ENCODE measurements at regions not wholly inside any gene's neighbourhood (a gene's known extent, or its start where the extent isn't known, plus 50 kb on each side); places are given as distances from the start of the nearest gene placed in this dataset.

DNA sequence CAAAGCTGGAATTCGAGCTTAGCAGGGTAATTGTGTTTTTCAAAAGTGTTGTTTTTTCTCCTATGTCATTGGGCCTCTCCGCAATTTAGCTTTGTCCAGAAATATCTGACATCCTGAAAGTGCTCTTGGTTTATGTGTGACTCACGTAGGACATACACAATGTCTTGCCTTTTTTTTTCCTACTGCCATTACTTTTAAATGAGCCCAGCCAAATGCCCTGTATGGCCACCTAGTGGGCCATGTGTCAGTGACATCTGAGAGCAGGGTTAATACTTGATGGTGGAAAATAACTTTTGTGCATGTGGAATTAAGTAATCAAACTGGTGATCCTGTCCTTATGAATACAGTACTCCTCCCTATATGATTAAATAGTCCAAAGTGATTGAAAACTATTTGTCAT lies 1411.1 kb upstream of the TENM3 start:
- Histone ChIP-seq H3K27ac (ENCODE audit: low read depth, low read length) (no peak overlapping the region), H3K4me2 (ENCODE audit: low read length) (no peak overlapping the region), H3K9me3 (ENCODE audit: control insufficient read depth in 1 of 2, insufficient read depth in 1 of 2, low read depth in 1 of 2, low read length in 2 of 2) (no peaks in the 10 kb centered on the region), H2AFZ (ENCODE audit: low read depth, low read length, poor library complexity, severe bottlenecking) (no peak overlapping the region), H3K4me1 (ENCODE audit: control insufficient read depth in 1 of 2, insufficient read depth in 2 of 2, low read length in 2 of 2) (peaks cover 0 to 7% of the 10 kb centered on the region in 2 experiments; a peak in 3 of 4 replicates), H3K9me2 (ENCODE audit: insufficient read depth) (no peaks in the 10 kb centered on the region), H3K9ac (ENCODE audit: low read length) (no peak overlapping the region), H3K79me2 (ENCODE audit: insufficient read depth, low read length) (no peaks in the 10 kb centered on the region), H4K20me1 (ENCODE audit: insufficient read depth) (no peaks in the 10 kb centered on the region), H3K4me3 (replicated peaks in 1 of 2; ENCODE audit: low read depth in 1 of 2, low read length in 2 of 2) (no peak overlapping the region), H3K36me3 (ENCODE audit: control insufficient read depth in 1 of 2, insufficient read depth in 2 of 2, low read length in 2 of 2) (no peaks in the 10 kb centered on the region), H3K27me3 (ENCODE audit: insufficient read depth, low read length) (no peaks in the 10 kb centered on the region)
- ATAC-seq (peak; percentile 69), DNase-seq (ENCODE audit: low read depth, low spot score) (no peak)
- intact Hi-C loops (cut with micrococcal nuclease) = no loop called here
- POLR2A ChIA-PET = no interaction called here
- TF ChIP-seq, protein P1, sequence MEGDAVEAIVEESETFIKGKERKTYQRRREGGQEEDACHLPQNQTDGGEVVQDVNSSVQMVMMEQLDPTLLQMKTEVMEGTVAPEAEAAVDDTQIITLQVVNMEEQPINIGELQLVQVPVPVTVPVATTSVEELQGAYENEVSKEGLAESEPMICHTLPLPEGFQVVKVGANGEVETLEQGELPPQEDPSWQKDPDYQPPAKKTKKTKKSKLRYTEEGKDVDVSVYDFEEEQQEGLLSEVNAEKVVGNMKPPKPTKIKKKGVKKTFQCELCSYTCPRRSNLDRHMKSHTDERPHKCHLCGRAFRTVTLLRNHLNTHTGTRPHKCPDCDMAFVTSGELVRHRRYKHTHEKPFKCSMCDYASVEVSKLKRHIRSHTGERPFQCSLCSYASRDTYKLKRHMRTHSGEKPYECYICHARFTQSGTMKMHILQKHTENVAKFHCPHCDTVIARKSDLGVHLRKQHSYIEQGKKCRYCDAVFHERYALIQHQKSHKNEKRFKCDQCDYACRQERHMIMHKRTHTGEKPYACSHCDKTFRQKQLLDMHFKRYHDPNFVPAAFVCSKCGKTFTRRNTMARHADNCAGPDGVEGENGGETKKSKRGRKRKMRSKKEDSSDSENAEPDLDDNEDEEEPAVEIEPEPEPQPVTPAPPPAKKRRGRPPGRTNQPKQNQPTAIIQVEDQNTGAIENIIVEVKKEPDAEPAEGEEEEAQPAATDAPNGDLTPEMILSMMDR (IDR thresholded peaks at IDR 0.05 in 2 of 3, conservative IDR thresholded peaks at IDR 0.05 in 1 of 3; ENCODE audit: borderline replicate concordance in 1 of 3, insufficient read depth in 1 of 3, low read depth in 2 of 3, low read length in 2 of 3) = peak in 2 of 3 experiments; percentile 42 to 52; a peak in 3 of 6 replicates
- no peak for TF ChIP-seq SRF (IDR thresholded peaks at IDR 0.05; ENCODE audit: low read depth)
- RAD21 ChIA-PET (ENCODE audit: low non-redundant PET in 1 of 2, low total read pairs in 2 of 2, uncharacterized antibody in 2 of 2, unreplicated experiment in 2 of 2) = no interaction called here
- no TSS peak for BruUV-seq (replicated peaks)
- CTCF ChIA-PET = no interaction called here

GRCh38 chr4:180840142-180840541 lies 1403.1 kb upstream of the TENM3 start:
- Histone ChIP-seq H3K4me1 (ENCODE audit: control insufficient read depth in 1 of 2, insufficient read depth in 2 of 2, low read length in 2 of 2) (no peaks in the 10 kb centered on the region), H3K4me3 (replicated peaks in 1 of 2; ENCODE audit: low read depth in 1 of 2, low read length in 2 of 2) (no peak overlapping the region), H3K79me2 (ENCODE audit: insufficient read depth, low read length) (no peaks in the 10 kb centered on the region), H3K27me3 (ENCODE audit: insufficient read depth, low read length) (no peaks in the 10 kb centered on the region), H3K36me3 (ENCODE audit: control insufficient read depth in 1 of 2, insufficient read depth in 2 of 2, low read length in 2 of 2) (no peaks in the 10 kb centered on the region), H3K9me2 (ENCODE audit: insufficient read depth) (no peaks in the 10 kb centered on the region), H3K27ac (ENCODE audit: low read depth, low read length) (no peak overlapping the region), H3K9me3 (ENCODE audit: control insufficient read depth in 1 of 2, insufficient read depth in 1 of 2, low read depth in 1 of 2, low read length in 2 of 2) (no peaks in the 10 kb centered on the region), H3K9ac (ENCODE audit: low read length) (no peak overlapping the region), H2AFZ (ENCODE audit: low read depth, low read length, poor library complexity, severe bottlenecking) (no peak overlapping the region), H4K20me1 (ENCODE audit: insufficient read depth) (no peaks in the 10 kb centered on the region), H3K4me2 (ENCODE audit: low read length) (no peak overlapping the region)
- ChIA-PET CTCF (no interaction called here), RAD21 (ENCODE audit: low non-redundant PET in 1 of 2, low total read pairs in 2 of 2, uncharacterized antibody in 2 of 2, unreplicated experiment in 2 of 2) (no interaction called here), POLR2A (no interaction called here)
- ATAC-seq = peak; percentile 76; the same call in 1 of the 2 replicates
- intact Hi-C loops (cut with micrococcal nuclease) = no loop called here
- 0 out of 2 replicates have a peak, but pooled peaks have one; percentile 6 for TF ChIP-seq RAD21 (IDR thresholded peaks at IDR 0.05; ENCODE audit: low read depth)
- TF ChIP-seq CEBPB (IDR thresholded peaks at IDR 0.05; ENCODE audit: low read depth) = no peak
- no peak for DNase-seq (ENCODE audit: low read depth, low spot score)
- BruUV-seq (replicated peaks) = no TSS peak

Data from HCT116 (cell line).